PC-3 (cell line): ENCODE measurements at regions not wholly inside any gene's neighbourhood (a gene's known extent, or its start where the extent isn't known, plus 50 kb on each side); places are given as distances from the start of the nearest gene placed in this dataset.

Source experiments
- ATAC-seq: fragments of 200-7000 bp; cut with Tn5 transposase; 2 replicates; pipeline ENCODE4 v1.9.1; 2020; ENCODE audit warnings: mild to moderate bottlenecking, moderate library complexity
- BruUV-seq: library from RNA; stranded (reverse); fragments of 400-500 nt; replicated peaks from 2 replicates; lab custom pipeline; 2021; lab: Mats Ljungman, UMichigan
- CTCF ChIA-PET: fragments of 300-600 bp; sonication (Branson Sonifier 250); formaldehyde crosslinking; loops from one replicate; lab custom pipeline; 2022; ENCODE audit warnings: antibody characterized with exemption; lab: Charles Lee
- POLR2A ChIA-PET: fragments of 300-600 bp; sonication (Branson Sonifier 250); formaldehyde crosslinking; loops from one replicate; lab custom pipeline; 2022; ENCODE audit warnings: antibody characterized with exemption; ENCODE audit not compliant: unreplicated experiment; lab: Charles Lee
- DNase-seq: peaks from one replicate; pipeline ENCODE4 v3.0.0-alpha.2; 2015
- H2AFZ ChIP-seq: fragments of 300-600 bp; sonication (generic); 2 replicates; pipeline ENCODE4 v1.6.0; 2016; ENCODE audit warnings: antibody characterized with exemption, low read length
- H3F3A ChIP-seq: fragments of 300-600 bp; sonication (generic); one replicate; pipeline ENCODE4 v1.6.0; 2017; ENCODE audit warnings: antibody characterized with exemption, low read length, control low read depth, mild to moderate bottlenecking; ENCODE audit not compliant: unreplicated experiment
- H3K27ac ChIP-seq: fragments of 300-600 bp; sonication (generic); 2 replicates; pipeline ENCODE4 v1.5.1; 2016; ENCODE audit warnings: mild to moderate bottlenecking, low read length
- H3K27me3 ChIP-seq: fragments of 300-600 bp; sonication (generic); 2 replicates; pipeline ENCODE4 v1.6.1; 2016; ENCODE audit warnings: low read length, mixed read lengths
- H3K36me3 ChIP-seq: fragments of 300-600 bp; sonication (generic); 2 replicates; pipeline ENCODE4 v1.6.1; 2016; ENCODE audit warnings: low read depth, mixed run types, low read length, mixed read lengths
- H3K4me1 ChIP-seq: fragments of 300-600 bp; sonication (generic); 2 replicates; pipeline ENCODE4 v1.5.1; 2016; ENCODE audit warnings: low read length; ENCODE audit not compliant: insufficient read depth
- H3K4me2 ChIP-seq: fragments of 300-600 bp; sonication (generic); 2 replicates; pipeline ENCODE4 v1.6.0; 2016; ENCODE audit warnings: low read length
- H3K4me3 ChIP-seq: fragments of 300-600 bp; sonication (generic); 2 replicates; pipeline ENCODE4 v1.5.1; 2016; ENCODE audit warnings: mild to moderate bottlenecking, low read length, mixed read lengths
- H3K79me2 ChIP-seq: fragments of 300-600 bp; sonication (generic); 2 replicates; pipeline ENCODE4 v1.6.1; 2017; ENCODE audit warnings: low read length, mixed read lengths
- H3K9ac ChIP-seq: fragments of 300-600 bp; sonication (generic); 2 replicates; pipeline ENCODE4 v1.6.0; 2016; ENCODE audit warnings: mild to moderate bottlenecking, low read length
- H3K9me2 ChIP-seq: fragments of 300-600 bp; sonication (generic); replicated peaks from 2 replicates; pipeline ENCODE4 v1.6.1; 2016; ENCODE audit warnings: mixed run types, low read length, mixed read lengths
- H3K9me3 ChIP-seq: fragments of 300-600 bp; sonication (generic); 2 replicates; pipeline ENCODE4 v1.6.1; 2016; ENCODE audit warnings: low read length, mixed read lengths
- H4K20me1 ChIP-seq: fragments of 300-600 bp; sonication (generic); 2 replicates; pipeline ENCODE4 v1.6.1; 2016; ENCODE audit warnings: low read length, mixed read lengths
- CTCF ChIP-seq: fragments of 300-600 bp; sonication (generic); conservative IDR thresholded peaks from 2 replicates; pipeline ENCODE4 v1.5.1; 2017; ENCODE audit warnings: antibody characterized with exemption, low read depth, mild to moderate bottlenecking, low read length
- EZH2 ChIP-seq: fragments of 300-600 bp; sonication (generic); IDR thresholded peaks from one replicate; pipeline ENCODE4 v1.6.1; 2017; ENCODE audit warnings: antibody characterized with exemption, mild to moderate bottlenecking, low read length; ENCODE audit not compliant: unreplicated experiment
- EZH2phosphoT487 ChIP-seq: fragments of 300-600 bp; sonication (generic); IDR thresholded peaks from 2 replicates; pipeline ENCODE4 v1.6.1; 2018; ENCODE audit warnings: mild to moderate bottlenecking, antibody characterized with exemption, low read length, borderline replicate concordance
- intact Hi-C: fragments of 100-400 bp; cut with micrococcal nuclease; formaldehyde crosslinking; loops from 2 replicates; pipeline ENCODE4 v1.9.0; 2023

- no TSS peak for BruUV-seq
- no peak for DNase-seq
- Histone ChIP-seq H3K4me3 (no peak overlapping the region), H3K27me3 (no peaks in the 10 kb centered on the region), H3K36me3 (no peaks in the 10 kb centered on the region), H3K4me2 (no peak overlapping the region), H3K27ac (no peak overlapping the region), H4K20me1 (no peaks in the 10 kb centered on the region), H3F3A (no peaks in the 10 kb centered on the region), H3K79me2 (no peaks in the 10 kb centered on the region), H3K9me2 (no peaks in the 10 kb centered on the region), H3K9me3 (no peaks in the 10 kb centered on the region), H3K4me1 (no peaks in the 10 kb centered on the region; the same call in 1 of the 2 replicates), H3K9ac (no peak overlapping the region), H2AFZ (no peak overlapping the region)
- TF ChIP-seq EZH2phosphoT487 (no peak), CTCF (no peak)
- no peak for ATAC-seq
- ChIA-PET POLR2A (no interaction called here), CTCF (no interaction called here)
- intact Hi-C loops = no loop called here
Measured at GRCh38 chr5:145489516-145489915, 345.6 kb downstream of the PRELID2 start.

DNA sequence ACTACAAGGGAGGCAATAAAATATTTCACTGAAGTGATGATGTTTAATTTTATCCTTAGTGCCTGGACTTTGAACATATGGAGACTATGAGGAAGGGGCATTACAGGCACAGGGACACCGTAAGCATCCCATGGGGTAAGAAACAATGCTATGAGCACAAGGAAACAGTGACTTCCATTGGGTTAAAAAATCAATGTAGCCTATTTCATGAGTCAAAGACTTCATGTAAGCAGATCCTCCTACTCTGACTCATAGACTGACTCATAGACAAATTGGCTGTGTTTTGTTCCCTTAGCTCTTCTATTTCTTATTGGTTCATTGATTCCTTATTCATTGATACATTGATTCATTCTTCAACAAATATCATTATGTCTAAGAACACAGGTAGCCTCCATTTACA is 351.0 kb downstream of the PRELID2 start:
- CTCF ChIA-PET = no interaction called here
- Histone ChIP-seq H3K4me3 (no peak overlapping the region), H3K36me3 (no peaks in the 10 kb centered on the region), H3K4me1 (peaks cover 28% of the 10 kb centered on the region), H3K79me2 (no peaks in the 10 kb centered on the region), H3K4me2 (no peak overlapping the region), H4K20me1 (no peaks in the 10 kb centered on the region), H3K27me3 (no peaks in the 10 kb centered on the region), H3K9ac (no peak overlapping the region), H3K9me3 (no peaks in the 10 kb centered on the region), H2AFZ (no peak overlapping the region), H3K27ac (no peak overlapping the region), H3K9me2 (no peaks in the 10 kb centered on the region), H3F3A (no peaks in the 10 kb centered on the region)
- TF ChIP-seq CTCF (no peak), EZH2 (no peak), EZH2phosphoT487 (no peak)
- intact Hi-C loops = loop anchor here (5.0 kb wide), 1 partner anchor 48 kb away; no protein-coding TSS in a partner anchor
- peak; percentile 81 for ATAC-seq
- POLR2A ChIA-PET = no interaction called here
- no TSS peak for BruUV-seq
- peak; percentile 67 for DNase-seq

DNA sequence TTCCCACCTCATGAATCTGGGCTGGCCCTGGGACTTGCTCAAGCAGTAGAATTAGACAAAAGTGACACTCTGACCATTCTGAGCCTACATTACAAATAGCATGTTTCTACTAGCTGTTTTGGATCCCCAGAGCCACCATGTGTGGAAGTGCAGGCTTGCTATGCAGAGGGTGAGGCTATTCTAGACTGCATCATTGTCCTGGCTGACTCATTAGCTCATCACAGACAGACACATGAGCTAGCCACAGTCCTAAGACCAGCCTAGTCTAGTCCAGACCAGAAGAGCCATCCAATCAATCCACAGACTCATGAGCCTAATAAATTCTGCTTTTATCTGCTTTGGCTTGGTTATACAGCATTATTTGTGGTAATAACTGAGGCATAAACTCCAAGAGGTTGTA is 351.9 kb downstream of the PRELID2 start:
- intact Hi-C loops = loop anchor here (5.0 kb wide), 1 partner anchor 49 kb away; no protein-coding TSS in a partner anchor

More for the DNA sequence above, 351.9 kb downstream of the PRELID2 start:
- H3K79me2 ChIP-seq = no peaks in the 10 kb centered on the region
- H3K4me3 ChIP-seq = no peak overlapping the region
- no peak overlapping the region for H3K9ac ChIP-seq
- ChIA-PET CTCF (no interaction called here), POLR2A (no interaction called here)
- no TSS peak for BruUV-seq
- H3K4me2 ChIP-seq = no peak overlapping the region
- DNase-seq (peak; percentile 40), ATAC-seq (peak; percentile 64)
- no peak overlapping the region for H3K27ac ChIP-seq
- TF ChIP-seq EZH2phosphoT487 (no peak), EZH2 (no peak), CTCF (no peak)
- no peaks in the 10 kb centered on the region for H3K36me3 ChIP-seq
- H3F3A ChIP-seq = no peaks in the 10 kb centered on the region
- H3K4me1 ChIP-seq = peaks cover 34% of the 10 kb centered on the region
- H3K9me3 ChIP-seq = no peaks in the 10 kb centered on the region
- H3K9me2 ChIP-seq = no peaks in the 10 kb centered on the region
- no peak overlapping the region for H2AFZ ChIP-seq
- no peaks in the 10 kb centered on the region for H3K27me3 ChIP-seq
- H4K20me1 ChIP-seq = no peaks in the 10 kb centered on the region
